ENCODE measurements at regions not wholly inside any gene's neighbourhood (a gene's known extent, or its start where the extent isn't known, plus 50 kb on each side); places are given as distances from the start of the nearest gene placed in this dataset.
A peak's percentile ranks its signal among the peaks of the same experiment; 100 is the strongest.

GRCh38 chr11:79678780-79679452 is 238.1 kb upstream of the TENM4 start:
- Mint-ChIP-seq H3K4me3 (no peak overlapping the region), H3K9me3 (peaks cover 2% of the 10 kb centered on the region), H3K27me3 (ENCODE audit: insufficient read depth, low read depth) (peaks cover 2% of the 10 kb centered on the region), H3K4me1 (peaks cover 29% of the 10 kb centered on the region), H3K36me3 (no peaks in the 10 kb centered on the region), H3K27ac (peak overlapping the region; percentile 39)
- H3K9me3 ChIP-seq (ENCODE audit: low read depth): no peaks in the 10 kb centered on the region
- TF ChIP-seq EZH2phosphoT487 (IDR thresholded peaks at IDR 0.05) (peak; percentile 52), EZH2 (IDR thresholded peaks at IDR 0.05) (no peak)
- peak overlapping the region; percentile 59 for H3K4me2 ChIP-seq
- peak; percentile 64 for DNase-seq (ENCODE audit: low spot score)
- peaks cover 43% of the 10 kb centered on the region for H3K4me1 ChIP-seq
- H3K27ac ChIP-seq: peak overlapping the region; percentile 76
- H3K79me2 ChIP-seq (ENCODE audit: low read depth): no peaks in the 10 kb centered on the region
- no peak overlapping the region for H2AFZ ChIP-seq (replicated peaks)
- no peaks in the 10 kb centered on the region for H4K20me1 ChIP-seq (ENCODE audit: low read depth)
- H3K4me3 ChIP-seq: peak overlapping the region; percentile 3
- H3K36me3 ChIP-seq: no peaks in the 10 kb centered on the region
- H3F3A ChIP-seq (ENCODE audit: low read depth): peaks cover 22% of the 10 kb centered on the region
- H3K9ac ChIP-seq: no peak overlapping the region
- H3K27me3 ChIP-seq: no peaks in the 10 kb centered on the region

- no peak overlapping the region for H3K4me2 ChIP-seq
Observed at GRCh38 chr11:79676396-79676795, 235.6 kb upstream of the TENM4 start.

GRCh38 chr11:79675081-79675480 is 234.3 kb upstream of the TENM4 start:
- Histone ChIP-seq H3K27ac (no peak overlapping the region), H3K9ac (no peak overlapping the region), H2AFZ (replicated peaks) (no peak overlapping the region), H3K4me1 (peaks cover 45% of the 10 kb centered on the region), H3K4me2 (no peak overlapping the region), H3K36me3 (no peaks in the 10 kb centered on the region), H3K27me3 (no peaks in the 10 kb centered on the region), H3K79me2 (ENCODE audit: low read depth) (no peaks in the 10 kb centered on the region), H3K4me3 (no peak overlapping the region), H4K20me1 (ENCODE audit: low read depth) (no peaks in the 10 kb centered on the region), H3F3A (ENCODE audit: low read depth) (peaks cover 22% of the 10 kb centered on the region), H3K9me3 (ENCODE audit: low read depth) (no peaks in the 10 kb centered on the region)
- no peaks in the 10 kb centered on the region for H3K36me3 Mint-ChIP-seq
- TF ChIP-seq, protein P1, sequence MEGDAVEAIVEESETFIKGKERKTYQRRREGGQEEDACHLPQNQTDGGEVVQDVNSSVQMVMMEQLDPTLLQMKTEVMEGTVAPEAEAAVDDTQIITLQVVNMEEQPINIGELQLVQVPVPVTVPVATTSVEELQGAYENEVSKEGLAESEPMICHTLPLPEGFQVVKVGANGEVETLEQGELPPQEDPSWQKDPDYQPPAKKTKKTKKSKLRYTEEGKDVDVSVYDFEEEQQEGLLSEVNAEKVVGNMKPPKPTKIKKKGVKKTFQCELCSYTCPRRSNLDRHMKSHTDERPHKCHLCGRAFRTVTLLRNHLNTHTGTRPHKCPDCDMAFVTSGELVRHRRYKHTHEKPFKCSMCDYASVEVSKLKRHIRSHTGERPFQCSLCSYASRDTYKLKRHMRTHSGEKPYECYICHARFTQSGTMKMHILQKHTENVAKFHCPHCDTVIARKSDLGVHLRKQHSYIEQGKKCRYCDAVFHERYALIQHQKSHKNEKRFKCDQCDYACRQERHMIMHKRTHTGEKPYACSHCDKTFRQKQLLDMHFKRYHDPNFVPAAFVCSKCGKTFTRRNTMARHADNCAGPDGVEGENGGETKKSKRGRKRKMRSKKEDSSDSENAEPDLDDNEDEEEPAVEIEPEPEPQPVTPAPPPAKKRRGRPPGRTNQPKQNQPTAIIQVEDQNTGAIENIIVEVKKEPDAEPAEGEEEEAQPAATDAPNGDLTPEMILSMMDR (IDR thresholded peaks at IDR 0.05): no peak
- TF ChIP-seq EZH2phosphoT487 (IDR thresholded peaks at IDR 0.05): no peak
- no peak for TF ChIP-seq EZH2 (IDR thresholded peaks at IDR 0.05)
- no peaks in the 10 kb centered on the region for H3K9me3 Mint-ChIP-seq
- DNase-seq (ENCODE audit: low spot score): no peak
- no peaks in the 10 kb centered on the region for H3K27me3 Mint-ChIP-seq (ENCODE audit: insufficient read depth, low read depth)
- H3K27ac Mint-ChIP-seq: no peak overlapping the region
- H3K4me1 Mint-ChIP-seq: peaks cover 31% of the 10 kb centered on the region
- no peak overlapping the region for H3K4me3 Mint-ChIP-seq

More at GRCh38 chr11:79676396-79676795, 235.6 kb upstream of the TENM4 start:
- Mint-ChIP-seq H3K9me3 (no peaks in the 10 kb centered on the region), H3K4me3 (no peak overlapping the region), H3K27me3 (ENCODE audit: insufficient read depth, low read depth) (peaks cover 2% of the 10 kb centered on the region), H3K27ac (no peak overlapping the region), H3K36me3 (no peaks in the 10 kb centered on the region), H3K4me1 (peaks cover 29% of the 10 kb centered on the region)
- Histone ChIP-seq H3K27ac (no peak overlapping the region), H3K4me1 (peaks cover 43% of the 10 kb centered on the region), H3K27me3 (no peaks in the 10 kb centered on the region), H3K79me2 (ENCODE audit: low read depth) (no peaks in the 10 kb centered on the region), H3K4me3 (no peak overlapping the region), H3K9me3 (ENCODE audit: low read depth) (no peaks in the 10 kb centered on the region), H3K36me3 (no peaks in the 10 kb centered on the region), H3F3A (ENCODE audit: low read depth) (peaks cover 22% of the 10 kb centered on the region), H4K20me1 (ENCODE audit: low read depth) (no peaks in the 10 kb centered on the region), H2AFZ (replicated peaks) (no peak overlapping the region), H3K9ac (no peak overlapping the region)
- no peak for TF ChIP-seq EZH2 (IDR thresholded peaks at IDR 0.05)
- no peak for TF ChIP-seq EZH2phosphoT487 (IDR thresholded peaks at IDR 0.05)
- TF ChIP-seq, protein P1 (IDR thresholded peaks at IDR 0.05): no peak
- DNase-seq (ENCODE audit: low spot score): no peak

DNA sequence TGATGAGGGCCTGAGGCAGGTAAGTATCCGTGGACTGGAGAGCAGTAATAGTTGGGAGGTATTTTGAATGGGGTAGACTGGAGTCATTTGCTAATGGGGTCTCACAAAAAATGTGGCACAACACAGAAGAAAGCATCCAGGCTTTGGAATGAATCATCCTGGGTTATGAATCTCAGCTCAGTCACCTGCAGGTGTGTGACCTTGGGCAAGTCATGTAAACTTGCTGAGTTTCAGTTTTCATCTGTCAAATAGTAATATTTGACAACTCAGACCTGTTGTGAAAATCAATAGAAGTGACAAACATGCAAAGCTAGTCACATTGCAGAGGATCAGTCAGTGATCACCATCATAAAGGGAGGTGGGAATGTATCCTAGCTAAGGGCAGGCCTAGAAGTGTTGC is 232.0 kb upstream of the TENM4 start:
- Histone ChIP-seq H3K4me3 (no peak overlapping the region), H3K27ac (no peak overlapping the region), H3K36me3 (no peaks in the 10 kb centered on the region), H3K9me3 (ENCODE audit: low read depth) (no peaks in the 10 kb centered on the region), H3K4me2 (no peak overlapping the region), H2AFZ (replicated peaks) (no peak overlapping the region), H4K20me1 (ENCODE audit: low read depth) (no peaks in the 10 kb centered on the region), H3K4me1 (peaks cover 39% of the 10 kb centered on the region), H3K79me2 (ENCODE audit: low read depth) (no peaks in the 10 kb centered on the region), H3K27me3 (no peaks in the 10 kb centered on the region), H3F3A (ENCODE audit: low read depth) (peaks cover 3% of the 10 kb centered on the region), H3K9ac (no peak overlapping the region)
- no peak for DNase-seq (ENCODE audit: low spot score)
- no peak overlapping the region for H3K4me3 Mint-ChIP-seq
- H3K36me3 Mint-ChIP-seq: no peaks in the 10 kb centered on the region
- no peak overlapping the region for H3K27ac Mint-ChIP-seq
- H3K27me3 Mint-ChIP-seq (ENCODE audit: insufficient read depth, low read depth): peaks cover 2% of the 10 kb centered on the region
- H3K4me1 Mint-ChIP-seq: peaks cover 27% of the 10 kb centered on the region
- TF ChIP-seq EZH2 (IDR thresholded peaks at IDR 0.05): no peak
- TF ChIP-seq, protein P1 (IDR thresholded peaks at IDR 0.05): no peak
- no peak for TF ChIP-seq EZH2phosphoT487 (IDR thresholded peaks at IDR 0.05)
- no peaks in the 10 kb centered on the region for H3K9me3 Mint-ChIP-seq

All from neural progenitor cell (in vitro differentiated cells).